ENCODE measurements at regions not wholly inside any gene's neighbourhood (a gene's known extent, or its start where the extent isn't known, plus 50 kb on each side); places are given as distances from the start of the nearest gene placed in this dataset.

GRCh38 chr2:220166616-220167015, 539.2 kb downstream of the SLC4A3 start:
- TF ChIP-seq CTCF (IDR thresholded peaks at IDR 0.05) (no peak), POLR2AphosphoS5 (IDR thresholded peaks at IDR 0.05; ENCODE audit: insufficient read depth in 1 of 2, low read depth in 1 of 2) (no peak)
